H9 (cell line): ENCODE measurements at regions not wholly inside any gene's neighbourhood (a gene's known extent, or its start where the extent isn't known, plus 50 kb on each side); places are given as distances from the start of the nearest gene placed in this dataset.

Experiments used
- DNase-seq: peaks from one replicate; pipeline ENCODE4 v3.0.0-alpha.2; 2017
- H2AFZ ChIP-seq: one replicate; pipeline ENCODE4 v1.6.1; 2013; ENCODE audit warnings: mild to moderate bottlenecking, low read length, control low read depth, moderate library complexity
- H2AK5ac ChIP-seq: 2 replicates; pipeline ENCODE4 v1.6.1; 2013; ENCODE audit warnings: low read length, control low read depth, mixed read lengths; ENCODE audit not compliant: insufficient read length
- H2BK120ac ChIP-seq: one replicate; pipeline ENCODE4 v1.6.1; 2013; ENCODE audit warnings: low read depth, mild to moderate bottlenecking, low read length, control low read depth, inconsistent platforms; ENCODE audit not compliant: poor library complexity, severe bottlenecking
- H2BK12ac ChIP-seq: 2 replicates; pipeline ENCODE4 v1.6.1; 2013; ENCODE audit warnings: low read length, control low read depth, mixed read lengths, low read depth; ENCODE audit not compliant: insufficient read length
- H2BK15ac ChIP-seq: 2 replicates; pipeline ENCODE4 v1.6.1; 2013; ENCODE audit warnings: low read depth, low read length, control low read depth
- H2BK20ac ChIP-seq: one replicate; pipeline ENCODE4 v1.6.1; 2013; ENCODE audit warnings: low read depth, mild to moderate bottlenecking, low read length, control low read depth, inconsistent platforms; ENCODE audit not compliant: poor library complexity, severe bottlenecking
- H2BK5ac ChIP-seq: 2 replicates; pipeline ENCODE4 v1.6.1; 2013; ENCODE audit warnings: low read length, control low read depth, mixed read lengths; ENCODE audit not compliant: insufficient read length
- H3K14ac ChIP-seq: 2 replicates; pipeline ENCODE4 v1.6.1; 2013; ENCODE audit warnings: low read length, control low read depth; ENCODE audit not compliant: insufficient read depth
- H3K18ac ChIP-seq: 2 replicates; pipeline ENCODE4 v1.6.1; 2013; ENCODE audit warnings: low read depth, mild to moderate bottlenecking, mixed read lengths, low read length, control low read depth; ENCODE audit not compliant: insufficient read length
- H3K23ac ChIP-seq: 2 replicates; pipeline ENCODE4 v1.6.1; 2013; ENCODE audit warnings: low read length, control low read depth, mixed read lengths, low read depth; ENCODE audit not compliant: insufficient read length
- H3K23me2 ChIP-seq: 2 replicates; pipeline ENCODE4 v1.6.1; 2013; ENCODE audit warnings: low read depth, mild to moderate bottlenecking, mixed read lengths, low read length, control low read depth; ENCODE audit not compliant: insufficient read length, poor library complexity, severe bottlenecking
- H3K27ac ChIP-seq: 2 replicates; pipeline ENCODE4 v1.5.1; 2013; ENCODE audit warnings: low read length, control low read depth, mixed read lengths, low read depth; ENCODE audit not compliant: insufficient read length
- H3K27me3 ChIP-seq: 2 replicates; pipeline ENCODE4 v1.6.1; 2013; ENCODE audit warnings: low read length, control low read depth, inconsistent platforms; ENCODE audit not compliant: insufficient read depth
- H3K4ac ChIP-seq: 2 replicates; pipeline ENCODE4 v1.6.1; 2013; ENCODE audit warnings: low read depth, mild to moderate bottlenecking, control low read depth, inconsistent platforms, low read length, moderate library complexity
- H3K4me1 ChIP-seq: 2 replicates; pipeline ENCODE4 v1.6.1; 2013; ENCODE audit warnings: low read length, control low read depth, inconsistent platforms; ENCODE audit not compliant: insufficient read depth
- H3K4me2 ChIP-seq: 2 replicates; pipeline ENCODE4 v1.6.1; 2013; ENCODE audit warnings: low read length, control low read depth, mixed read lengths; ENCODE audit not compliant: insufficient read length, insufficient read depth
- H3K56ac ChIP-seq: 2 replicates; pipeline ENCODE4 v1.6.1; 2013; ENCODE audit warnings: low read depth, mild to moderate bottlenecking, mixed read lengths, low read length, control low read depth; ENCODE audit not compliant: insufficient read length
- H3K79me1 ChIP-seq: 2 replicates; pipeline ENCODE4 v1.6.1; 2013; ENCODE audit warnings: low read depth, mild to moderate bottlenecking, moderate library complexity, low read length, control low read depth, inconsistent platforms; ENCODE audit not compliant: insufficient read depth, poor library complexity, severe bottlenecking
- H3K79me2 ChIP-seq: 2 replicates; pipeline ENCODE4 v1.6.1; 2013; ENCODE audit warnings: low read length, control low read depth, inconsistent platforms; ENCODE audit not compliant: insufficient read depth
- H3K9ac ChIP-seq: 2 replicates; pipeline ENCODE4 v1.6.1; 2013; ENCODE audit warnings: low read length, control low read depth, mixed read lengths; ENCODE audit not compliant: insufficient read length; ENCODE audit errors: extremely low read depth
- H3K9me3 ChIP-seq: one replicate; pipeline ENCODE4 v1.6.1; 2013; ENCODE audit warnings: low read depth, low read length, inconsistent platforms; ENCODE audit not compliant: control insufficient read depth
- H3T11ph ChIP-seq: one replicate; pipeline ENCODE4 v1.6.1; 2013; ENCODE audit warnings: mild to moderate bottlenecking, low read length, control low read depth, inconsistent platforms
- H4K20me1 ChIP-seq: one replicate; pipeline ENCODE4 v1.6.1; 2013; ENCODE audit not compliant: control insufficient read depth, insufficient read length, insufficient read depth
- H4K5ac ChIP-seq: 2 replicates; pipeline ENCODE4 v1.6.1; 2013; ENCODE audit warnings: low read depth, mild to moderate bottlenecking, mixed read lengths, low read length, control low read depth; ENCODE audit not compliant: insufficient read length
- H4K8ac ChIP-seq: replicated peaks from 2 replicates; pipeline ENCODE4 v1.6.1; 2013; ENCODE audit warnings: low read length, control low read depth, mixed read lengths, low read depth; ENCODE audit not compliant: insufficient read length
- H4K91ac ChIP-seq: 2 replicates; pipeline ENCODE4 v1.6.1; 2013; ENCODE audit warnings: low read depth, mild to moderate bottlenecking, moderate library complexity, mixed read lengths, low read length, control low read depth; ENCODE audit not compliant: insufficient read length
- H3K27ac Mint-ChIP-seq, 3 experiments: 2 replicates in 2 of 3; 3 replicates in 1 of 3; pipeline ENCODE4 v1.8.0; 2020 to 2021; ENCODE audit warnings: mixed read lengths in 3 of 3, mild to moderate bottlenecking in 1 of 3, moderate library complexity in 1 of 3
- H3K27me3 Mint-ChIP-seq: 2 replicates; pipeline ENCODE4 v1.8.0; 2021; ENCODE audit warnings: low read depth, mild to moderate bottlenecking, moderate library complexity, mixed read lengths
- H3K36me3 Mint-ChIP-seq, 3 experiments: 2 replicates in 2 of 3; 3 replicates in 1 of 3; pipeline ENCODE4 v1.8.0; 2020 to 2021; ENCODE audit warnings: low read depth in 3 of 3, mixed read lengths in 3 of 3; ENCODE audit not compliant: insufficient read depth in 1 of 3
- H3K4me1 Mint-ChIP-seq, 2 experiments: 2 replicates each; pipeline ENCODE4 v1.8.0; 2020; ENCODE audit warnings: mixed read lengths in 2 of 2
- H3K4me3 Mint-ChIP-seq, 2 experiments: 2 replicates in 1 of 2; 3 replicates in 1 of 2; pipeline ENCODE4 v1.8.0; 2020 to 2021; ENCODE audit warnings: mild to moderate bottlenecking in 2 of 2, mixed read lengths in 2 of 2, moderate library complexity in 1 of 2
- H3K9me3 Mint-ChIP-seq, 2 experiments: 2 replicates in 1 of 2; 3 replicates in 1 of 2; pipeline ENCODE4 v1.8.0; 2020; ENCODE audit warnings: mild to moderate bottlenecking in 2 of 2, mixed read lengths in 2 of 2, moderate library complexity in 1 of 2
- WGBS: extraction: QIAGEN DNeasy Blood & Tissue Kit; methylation state at CpG from one replicate; pipeline ENCODE4 v1.1.7; 2013; ENCODE audit warnings: missing lambda C conversion rate, low lambda C conversion rate, mixed read lengths; ENCODE audit not compliant: insufficient read length; ENCODE audit errors: extremely low coverage; 5-methylcytosine and 5-hydroxymethylcytosine counted together
- TF ChIP-seq, protein P1 (sequence below): fragments of 200-600 bp; sonication (generic); conservative IDR thresholded peaks from 3 replicates; pipeline ENCODE4 v1.8.0; 2021; ENCODE audit warnings: antibody characterized with exemption, mild to moderate bottlenecking

- H2AK5ac ChIP-seq = no peak overlapping the region
- no peak overlapping the region for H3K56ac ChIP-seq
- no peaks in the 10 kb centered on the region for H3K79me1 ChIP-seq
- H3K4ac ChIP-seq = no peak overlapping the region
- H3K9me3 Mint-ChIP-seq = peaks cover 0 to 3% of the 10 kb centered on the region in 2 experiments; a peak in 1 of 5 replicates
- H3K79me2 ChIP-seq = no peaks in the 10 kb centered on the region
- no peak overlapping the region for H3K14ac ChIP-seq
- no peak overlapping the region for H2BK5ac ChIP-seq
- no peak overlapping the region for H3K9ac ChIP-seq
- H3K36me3 Mint-ChIP-seq = no peaks in the 10 kb centered on the region; a peak in 1 of 7 replicates
- H3K27ac Mint-ChIP-seq = peak overlapping the region in 1 of 3 experiments; percentile 82; a peak in 1 of 7 replicates
- H3T11ph ChIP-seq = no peak overlapping the region
- no peaks in the 10 kb centered on the region for H4K20me1 ChIP-seq
- H3K27ac ChIP-seq = no peak overlapping the region
- no peaks in the 10 kb centered on the region for H3K4me1 ChIP-seq
- no peaks in the 10 kb centered on the region for H3K23me2 ChIP-seq
- H4K8ac ChIP-seq = no peak overlapping the region
- peaks cover 72% of the 10 kb centered on the region for H3K27me3 Mint-ChIP-seq
- H2BK12ac ChIP-seq = no peak overlapping the region
- no peak overlapping the region for H2BK120ac ChIP-seq
- no peak overlapping the region for H3K4me2 ChIP-seq
- no peaks in the 10 kb centered on the region for H3K4me1 Mint-ChIP-seq
- no peak overlapping the region for H3K4me3 Mint-ChIP-seq
- WGBS = no CpG with 5 or more reads among the region's 4 CpGs
- no peak overlapping the region for H2BK20ac ChIP-seq
- no peak overlapping the region for H2AFZ ChIP-seq
- H3K27me3 ChIP-seq = no peaks in the 10 kb centered on the region; the same call in 1 of the 2 replicates
- no peak overlapping the region for H3K18ac ChIP-seq
- no peak overlapping the region for H4K91ac ChIP-seq
- TF ChIP-seq, protein P1, sequence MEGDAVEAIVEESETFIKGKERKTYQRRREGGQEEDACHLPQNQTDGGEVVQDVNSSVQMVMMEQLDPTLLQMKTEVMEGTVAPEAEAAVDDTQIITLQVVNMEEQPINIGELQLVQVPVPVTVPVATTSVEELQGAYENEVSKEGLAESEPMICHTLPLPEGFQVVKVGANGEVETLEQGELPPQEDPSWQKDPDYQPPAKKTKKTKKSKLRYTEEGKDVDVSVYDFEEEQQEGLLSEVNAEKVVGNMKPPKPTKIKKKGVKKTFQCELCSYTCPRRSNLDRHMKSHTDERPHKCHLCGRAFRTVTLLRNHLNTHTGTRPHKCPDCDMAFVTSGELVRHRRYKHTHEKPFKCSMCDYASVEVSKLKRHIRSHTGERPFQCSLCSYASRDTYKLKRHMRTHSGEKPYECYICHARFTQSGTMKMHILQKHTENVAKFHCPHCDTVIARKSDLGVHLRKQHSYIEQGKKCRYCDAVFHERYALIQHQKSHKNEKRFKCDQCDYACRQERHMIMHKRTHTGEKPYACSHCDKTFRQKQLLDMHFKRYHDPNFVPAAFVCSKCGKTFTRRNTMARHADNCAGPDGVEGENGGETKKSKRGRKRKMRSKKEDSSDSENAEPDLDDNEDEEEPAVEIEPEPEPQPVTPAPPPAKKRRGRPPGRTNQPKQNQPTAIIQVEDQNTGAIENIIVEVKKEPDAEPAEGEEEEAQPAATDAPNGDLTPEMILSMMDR = no peak
- H3K9me3 ChIP-seq = no peaks in the 10 kb centered on the region
- no peak overlapping the region for H2BK15ac ChIP-seq
- no peak overlapping the region for H4K5ac ChIP-seq
- H3K23ac ChIP-seq = no peak overlapping the region
- DNase-seq = no peak
These were observed 89.7 kb downstream of the CPZ start for GRCh38 chr4:8682296-8682695.
